ENCODE measurements at regions not wholly inside any gene's neighbourhood (a gene's known extent, or its start where the extent isn't known, plus 50 kb on each side); places are given as distances from the start of the nearest gene placed in this dataset.

GRCh38 chr1:57520743-57521515 lies 97.1 kb upstream of the DAB1 start:
- no peak for DNase-seq (ENCODE audit: low read depth, low spot score)

- no peak for DNase-seq (ENCODE audit: low read depth, low spot score)
These were observed 94.6 kb upstream of the DAB1 start for GRCh38 chr1:57518496-57518895.

GRCh38 chr1:57517587-57518374 lies 93.9 kb upstream of the DAB1 start:
- DNase-seq (ENCODE audit: low read depth, low spot score), result no peak

GRCh38 chr1:57512386-57512785 lies 88.5 kb upstream of the DAB1 start:
- DNase-seq (ENCODE audit: low read depth, low spot score), result no peak

GRCh38 chr1:57506941-57507340 lies 83.1 kb upstream of the DAB1 start:
- DNase-seq (ENCODE audit: low read depth, low spot score), result no peak

- DNase-seq (ENCODE audit: low read depth, low spot score), result no peak
These were observed 79.5 kb upstream of the DAB1 start for GRCh38 chr1:57503337-57503736.

GRCh38 chr1:57500136-57500830 lies 76.4 kb upstream of the DAB1 start:
- no peak for DNase-seq (ENCODE audit: low read depth, low spot score)

- no peak for DNase-seq (ENCODE audit: low read depth, low spot score)
These were observed 70.7 kb upstream of the DAB1 start for GRCh38 chr1:57494530-57495079.

- no peak for DNase-seq (ENCODE audit: low read depth, low spot score)
These were observed 68.8 kb upstream of the DAB1 start for GRCh38 chr1:57492586-57493226.

- DNase-seq (ENCODE audit: low read depth, low spot score), result no peak
These were observed 65.6 kb upstream of the DAB1 start for GRCh38 chr1:57489358-57490036.

- DNase-seq (ENCODE audit: low read depth, low spot score), result no peak
These were observed 61.8 kb upstream of the DAB1 start for GRCh38 chr1:57485643-57486042.

GRCh38 chr1:57483954-57484353 lies 60.1 kb upstream of the DAB1 start:
- no peak for DNase-seq (ENCODE audit: low read depth, low spot score)

GRCh38 chr1:57479471-57479870 lies 55.6 kb upstream of the DAB1 start:
- no peak for DNase-seq (ENCODE audit: low read depth, low spot score)

GRCh38 chr1:57475366-57475765 lies 51.5 kb upstream of the DAB1 start:
- DNase-seq (ENCODE audit: low read depth, low spot score), result no peak

GRCh38 chr1:57474137-57474750 lies 50.4 kb upstream of the DAB1 start:
- no peak for DNase-seq (ENCODE audit: low read depth, low spot score)
